K562 (cell line): ENCODE measurements at regions not wholly inside any gene's neighbourhood (a gene's known extent, or its start where the extent isn't known, plus 50 kb on each side); places are given as distances from the start of the nearest gene placed in this dataset.

Experiments
- ATAC-seq: fragments of 200-7000 bp; cut with Tn5 transposase; 3 replicates; pipeline ENCODE4 v1.9.1; 2020; ENCODE audit warnings: moderate library complexity
- BruUV-seq: library from RNA; stranded (reverse); fragments of 400-500 nt; replicated peaks from 2 replicates; lab custom pipeline; 2021; lab: Mats Ljungman, UMichigan
- CTCF ChIA-PET: fragments of 300-600 bp; formaldehyde crosslinking; extraction: SDS; loops from one replicate; lab custom pipeline; 2021; ENCODE audit warnings: low intra/inter-chr PET ratio; lab: Yijun Ruan, JAX
- POLR2A ChIA-PET: fragments of 300-600, 350-650 bp; sonication (Branson Sonifier 250); formaldehyde crosslinking; extraction: SDS; loops from one replicate; lab custom pipeline; 2021; ENCODE audit warnings: antibody characterized with exemption, inconsistent platforms; lab: Yijun Ruan, JAX
- DNase-seq, 4 experiments: peaks; one replicate each; pipeline versions ENCODE4 v3.0.0 to v3.0.0-alpha.2; 2011 to 2018; ENCODE audit warnings: low spot score in 3 of 4, mixed read lengths in 3 of 4; ENCODE audit errors: extremely low read depth in 1 of 4
- FAIRE-seq: peaks from 2 replicates; lab custom pipeline; 2011; peaks lifted over from hg19 to GRCh38; lab: Jason Lieb, UNC
- H2AFZ ChIP-seq: 2 replicates; pipeline ENCODE4 v1.6.0; 2011; ENCODE audit warnings: low read depth, low read length, control low read depth, inconsistent platforms
- H3K27ac ChIP-seq: fragments of 200-600 bp; 3 replicates; pipeline ENCODE4 v1.8.0; 2011; ENCODE audit warnings: low read depth, mild to moderate bottlenecking, control low read depth, inconsistent platforms, low read length, moderate library complexity, mixed read lengths; ENCODE audit errors: extremely low read depth
- H3K27me3 ChIP-seq, 2 experiments: fragments of 300-600 bp in 1 of 2; 2 replicates in 1 of 2; 3 replicates in 1 of 2; pipeline versions ENCODE4 v1.6.0 to v1.8.0; 2011; ENCODE audit warnings: inconsistent platforms in 2 of 2, low read length in 2 of 2, mild to moderate bottlenecking in 1 of 2, mixed read lengths in 1 of 2, moderate library complexity in 1 of 2; ENCODE audit not compliant: control insufficient read depth in 2 of 2, insufficient read depth in 2 of 2
- H3K36me3 ChIP-seq: fragments of 300-600 bp; 3 replicates; pipeline ENCODE4 v1.8.0; 2011; ENCODE audit warnings: mild to moderate bottlenecking, low read length, inconsistent platforms; ENCODE audit not compliant: control insufficient read depth, insufficient read depth
- H3K4me1 ChIP-seq, 2 experiments: fragments of 200-600 bp in 1 of 2; replicated peaks in 1 of 2; 2 replicates in 1 of 2; 3 replicates in 1 of 2; pipeline versions ENCODE4 v1.5.1 to v1.8.0; 2011; ENCODE audit warnings: inconsistent platforms in 2 of 2, low read length in 2 of 2, mild to moderate bottlenecking in 1 of 2, mixed read lengths in 1 of 2, moderate library complexity in 1 of 2; ENCODE audit not compliant: control insufficient read depth in 2 of 2, insufficient read depth in 2 of 2
- H3K4me2 ChIP-seq: 2 replicates; pipeline ENCODE4 v1.6.1; 2011; ENCODE audit warnings: low read length, control low read depth, inconsistent platforms, mixed read lengths; ENCODE audit not compliant: insufficient read depth
- H3K4me3 ChIP-seq: fragments of 200-600 bp; sonication (generic), shearing (Covaris generic); 2 replicates; pipeline ENCODE4 v1.5.1; 2016; ENCODE audit warnings: control low read depth, inconsistent platforms
- H3K79me2 ChIP-seq: fragments of 200-600 bp; 3 replicates; pipeline ENCODE4 v1.8.0; 2011; ENCODE audit warnings: low read length, inconsistent platforms; ENCODE audit not compliant: control insufficient read depth, insufficient read depth
- H3K9ac ChIP-seq, 2 experiments: 2 replicates each; pipeline versions ENCODE4 v1.6.0 to v1.6.1; 2011; ENCODE audit warnings: low read depth in 2 of 2, low read length in 2 of 2, control low read depth in 1 of 2, inconsistent platforms in 1 of 2, mild to moderate bottlenecking in 1 of 2, mixed read lengths in 1 of 2; ENCODE audit not compliant: insufficient read depth in 1 of 2
- H3K9me1 ChIP-seq: one replicate; pipeline ENCODE4 v1.6.0; 2011; ENCODE audit warnings: inconsistent platforms, mild to moderate bottlenecking, low read length, moderate library complexity; ENCODE audit not compliant: control insufficient read depth, insufficient read depth
- H3K9me3 ChIP-seq: replicated peaks from 2 replicates; pipeline ENCODE4 v1.5.1; 2011; ENCODE audit warnings: low read depth, low read length, inconsistent platforms; ENCODE audit not compliant: control insufficient read depth, insufficient read depth
- H4K20me1 ChIP-seq: replicated peaks from 2 replicates; pipeline ENCODE4 v1.6.1; 2011; ENCODE audit warnings: low read length, inconsistent platforms, mixed read lengths; ENCODE audit not compliant: control insufficient read depth, insufficient read depth
- HMG20B ChIP-seq: fragments of 250-450 bp; sonication (Bioruptor Pico); IDR thresholded peaks from 2 replicates; pipeline ENCODE4 v1.5.0; 2021; ENCODE audit warnings: mild to moderate bottlenecking
- RB1 ChIP-seq: fragments of 450-650 bp; IDR thresholded peaks from 2 replicates; pipeline ENCODE4 v1.6.1; 2017; ENCODE audit warnings: low read depth, mild to moderate bottlenecking
- RBFOX2 ChIP-seq: fragments of 200-400 bp; formaldehyde crosslinking; IDR thresholded peaks from 2 replicates; pipeline ENCODE4 v1.6.1; 2017; ENCODE audit warnings: low read depth, mild to moderate bottlenecking, low read length, moderate library complexity
- TBL1XR1 ChIP-seq, 2 experiments: IDR thresholded peaks; 2 replicates each; pipeline ENCODE4 v1.6.1; 2012; ENCODE audit warnings: improper control_type of control experiment in 2 of 2, low read length in 2 of 2, mild to moderate bottlenecking in 1 of 2
- ZNF778 ChIP-seq: fragments of 450-650 bp; formaldehyde crosslinking; IDR thresholded peaks from 2 replicates; pipeline ENCODE4 v1.4.0; 2020; ENCODE audit warnings: mild to moderate bottlenecking, moderate library complexity
- in situ Hi-C: fragments of 300-500 bp; cut with MboI; formaldehyde crosslinking; loops from 4 replicates; pipeline ENCODE4 v1.15.0; 2018; ENCODE audit warnings: inconsistent platforms, mixed read lengths
- intact Hi-C: fragments of 100-400 bp; cut with micrococcal nuclease; formaldehyde crosslinking; loops from 2 replicates; pipeline ENCODE4 v1.14.2; 2022
- TF ChIP-seq, protein P1 (sequence below): fragments of 250-450 bp; sonication (Bioruptor Pico); IDR thresholded peaks from 2 replicates; pipeline ENCODE4 v1.8.0; 2022; ENCODE audit warnings: inconsistent platforms, mild to moderate bottlenecking, moderate library complexity, borderline replicate concordance
- TF ChIP-seq, protein P2 (sequence below): fragments of 450-650 bp; conservative IDR thresholded peaks from 2 replicates; pipeline ENCODE4 v1.6.1; 2016; ENCODE audit warnings: missing genetic modification characterization, low read depth, mild to moderate bottlenecking, control low read depth, missing compliant biosample characterization

DNA sequence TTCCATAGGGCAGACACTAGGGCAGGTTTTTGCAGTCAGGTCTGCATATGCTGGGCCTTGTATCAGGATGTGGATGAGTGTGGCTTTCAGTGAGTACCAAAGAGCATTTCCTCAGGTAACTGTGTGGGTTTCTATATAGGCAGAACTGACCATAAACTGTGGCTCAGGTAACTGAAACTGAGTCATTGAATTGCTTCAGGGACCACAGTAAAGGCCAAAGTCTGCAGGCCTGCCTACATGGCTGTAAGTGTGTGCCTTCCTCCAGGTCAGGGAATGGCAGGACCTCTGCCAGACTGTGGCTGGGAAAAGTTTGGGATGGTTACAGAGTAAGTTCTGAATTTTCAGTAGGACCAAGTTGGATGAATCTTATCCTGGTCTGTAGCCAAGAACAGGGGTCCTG lies 85.6 kb downstream of the ZNF486 start:
- TF ChIP-seq ZNF778 (CRISPR knock-in tag) (no peak), HMG20B (CRISPR knock-in tag) (no peak), TBL1XR1 (IDR thresholded peaks at IDR 0.05; ENCODE audit: low read length in 2 of 2) (no peak), RBFOX2 (no peak), RB1 (no peak)
- TF ChIP-seq, protein P1, sequence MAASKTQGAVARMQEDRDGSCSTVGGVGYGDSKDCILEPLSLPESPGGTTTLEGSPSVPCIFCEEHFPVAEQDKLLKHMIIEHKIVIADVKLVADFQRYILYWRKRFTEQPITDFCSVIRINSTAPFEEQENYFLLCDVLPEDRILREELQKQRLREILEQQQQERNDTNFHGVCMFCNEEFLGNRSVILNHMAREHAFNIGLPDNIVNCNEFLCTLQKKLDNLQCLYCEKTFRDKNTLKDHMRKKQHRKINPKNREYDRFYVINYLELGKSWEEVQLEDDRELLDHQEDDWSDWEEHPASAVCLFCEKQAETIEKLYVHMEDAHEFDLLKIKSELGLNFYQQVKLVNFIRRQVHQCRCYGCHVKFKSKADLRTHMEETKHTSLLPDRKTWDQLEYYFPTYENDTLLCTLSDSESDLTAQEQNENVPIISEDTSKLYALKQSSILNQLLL (CRISPR knock-in tag) = no peak
- TF ChIP-seq, protein P2, sequence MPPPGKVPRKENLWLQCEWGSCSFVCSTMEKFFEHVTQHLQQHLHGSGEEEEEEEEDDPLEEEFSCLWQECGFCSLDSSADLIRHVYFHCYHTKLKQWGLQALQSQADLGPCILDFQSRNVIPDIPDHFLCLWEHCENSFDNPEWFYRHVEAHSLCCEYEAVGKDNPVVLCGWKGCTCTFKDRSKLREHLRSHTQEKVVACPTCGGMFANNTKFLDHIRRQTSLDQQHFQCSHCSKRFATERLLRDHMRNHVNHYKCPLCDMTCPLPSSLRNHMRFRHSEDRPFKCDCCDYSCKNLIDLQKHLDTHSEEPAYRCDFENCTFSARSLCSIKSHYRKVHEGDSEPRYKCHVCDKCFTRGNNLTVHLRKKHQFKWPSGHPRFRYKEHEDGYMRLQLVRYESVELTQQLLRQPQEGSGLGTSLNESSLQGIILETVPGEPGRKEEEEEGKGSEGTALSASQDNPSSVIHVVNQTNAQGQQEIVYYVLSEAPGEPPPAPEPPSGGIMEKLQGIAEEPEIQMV = no peak
- FAIRE-seq = no peak
- CTCF ChIA-PET = no interaction called here

More for the DNA sequence above, 85.6 kb downstream of the ZNF486 start:
- no peak overlapping the region for H3K27ac ChIP-seq
- BruUV-seq = no TSS peak
- no peaks in the 10 kb centered on the region for H3K4me1 ChIP-seq
- intact Hi-C loops (no loop called here), in situ Hi-C loops (no loop called here)
- no peak overlapping the region for H3K4me3 ChIP-seq
- no peaks in the 10 kb centered on the region for H4K20me1 ChIP-seq
- POLR2A ChIA-PET = no interaction called here
- H3K9me1 ChIP-seq = no peaks in the 10 kb centered on the region
- H3K4me2 ChIP-seq = no peak overlapping the region
- no peaks in the 10 kb centered on the region for H3K79me2 ChIP-seq
- ATAC-seq = no peak
- no peak overlapping the region for H2AFZ ChIP-seq
- H3K27me3 ChIP-seq = no peaks in the 10 kb centered on the region
- peaks cover 1% of the 10 kb centered on the region; the same call in 1 of the 2 replicates for H3K9me3 ChIP-seq
- H3K36me3 ChIP-seq = no peaks in the 10 kb centered on the region
- DNase-seq = no peak
- no peak overlapping the region for H3K9ac ChIP-seq
